SH-SY5Y (cell line): ENCODE measurements at regions not wholly inside any gene's neighbourhood (a gene's known extent, or its start where the extent isn't known, plus 50 kb on each side); places are given as distances from the start of the nearest gene placed in this dataset.

Experiments
- GATA2 ChIP-seq: IDR thresholded peaks from 2 replicates; pipeline ENCODE4 v1.6.1; 2011; ENCODE audit warnings: mild to moderate bottlenecking, low read depth, low read length
- GATA3 ChIP-seq: IDR thresholded peaks from 2 replicates; pipeline ENCODE4 v1.6.1; 2011; ENCODE audit warnings: low read depth, mild to moderate bottlenecking, low read length, moderate library complexity

- TF ChIP-seq GATA3 (no peak), GATA2 (no peak)
These were observed 411.9 kb downstream of the FUT8 start for GRCh38 chr14:65824285-65824977.

DNA sequence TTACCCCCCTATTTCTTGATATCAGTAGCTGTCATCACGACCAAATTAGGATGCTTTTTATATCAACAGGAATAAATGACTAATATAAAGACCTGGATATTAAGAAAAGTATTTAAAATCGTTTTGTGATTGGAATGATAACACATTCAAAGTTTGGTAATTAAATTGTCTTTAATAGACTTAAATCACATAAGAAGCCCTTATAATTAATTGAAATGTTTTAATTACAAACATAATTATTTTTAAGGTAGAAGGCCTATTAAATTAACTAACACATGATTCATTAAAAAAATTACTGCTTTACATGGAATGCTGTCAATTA is 412.4 kb downstream of the FUT8 start:
- TF ChIP-seq GATA3 (no peak), GATA2 (no peak)

GRCh38 chr14:65826946-65827345 is 414.4 kb downstream of the FUT8 start:
- TF ChIP-seq GATA3 (no peak), GATA2 (no peak)

GRCh38 chr14:65827520-65827919 is 415.0 kb downstream of the FUT8 start:
- TF ChIP-seq GATA2 (no peak), GATA3 (no peak)

DNA sequence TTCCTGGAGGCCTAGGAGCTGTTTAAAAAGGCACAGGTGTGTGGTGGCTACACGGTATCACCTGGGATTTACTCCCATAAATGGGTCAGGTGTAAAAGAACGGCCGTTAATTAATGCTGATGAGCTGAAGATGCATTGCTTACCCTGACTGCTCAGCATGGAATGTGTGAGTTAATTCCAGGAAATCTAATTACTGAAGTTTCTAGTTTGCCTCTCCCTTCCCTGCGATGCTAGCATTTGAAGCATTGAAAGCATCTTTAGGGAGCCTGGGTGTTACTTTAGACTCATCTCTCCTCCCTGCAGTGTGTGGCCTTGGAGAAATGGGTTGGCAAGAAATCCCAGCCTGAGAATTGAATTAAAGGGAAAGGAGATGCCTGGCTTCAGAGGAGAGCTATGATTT is 415.9 kb downstream of the FUT8 start:
- TF ChIP-seq GATA2 (no peak), GATA3 (no peak)

GRCh38 chr14:65832431-65833266 is 420.1 kb downstream of the FUT8 start:
- TF ChIP-seq GATA2 (no peak), GATA3 (no peak)

- TF ChIP-seq GATA3 (no peak), GATA2 (no peak)
These were observed 420.8 kb downstream of the FUT8 start for GRCh38 chr14:65833267-65833880.

DNA sequence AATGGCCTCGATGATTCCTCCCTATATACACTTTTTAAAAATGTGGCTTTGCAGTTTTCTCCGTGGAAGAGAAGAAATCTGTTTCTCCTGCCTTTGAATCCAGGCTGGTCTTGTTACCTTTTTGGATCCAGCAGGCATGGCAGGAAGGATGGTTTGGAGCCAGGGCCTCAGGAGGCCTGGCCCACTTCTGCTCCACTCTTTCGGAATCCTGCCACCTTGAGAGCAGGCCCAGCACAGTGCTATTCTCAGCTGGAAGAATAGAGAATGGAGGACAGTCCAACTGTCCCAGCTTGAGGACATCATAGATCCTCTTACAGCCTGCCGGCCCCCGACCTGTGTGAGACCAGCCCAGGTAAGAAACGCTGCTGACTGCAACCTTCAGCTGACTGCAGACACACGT is 421.5 kb downstream of the FUT8 start:
- no peak for TF ChIP-seq GATA2
- no peak for TF ChIP-seq GATA3

- TF ChIP-seq GATA3 (no peak), GATA2 (no peak)
These were observed 422.3 kb downstream of the FUT8 start for GRCh38 chr14:65834812-65835211.

DNA sequence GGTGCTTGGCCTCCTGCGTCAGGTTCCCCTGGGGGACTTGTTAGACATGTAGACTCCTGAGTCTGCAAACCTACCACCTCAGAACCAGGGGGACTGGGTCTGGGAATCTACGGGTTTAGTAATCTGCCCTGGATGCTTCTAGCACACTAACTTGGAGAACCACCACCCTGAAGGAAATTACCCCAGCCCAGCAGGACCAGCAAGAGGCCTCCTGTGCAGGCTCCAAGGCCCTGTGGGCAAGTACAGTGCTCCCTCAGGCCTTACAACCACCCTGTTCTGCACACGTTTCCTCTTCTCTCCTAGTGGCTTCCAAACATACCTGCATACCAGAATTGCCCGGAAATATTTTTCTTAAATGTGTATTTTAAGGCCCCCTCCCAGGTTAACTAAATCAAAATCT is 423.0 kb downstream of the FUT8 start:
- TF ChIP-seq GATA2 = no peak
- TF ChIP-seq GATA3 = no peak

DNA sequence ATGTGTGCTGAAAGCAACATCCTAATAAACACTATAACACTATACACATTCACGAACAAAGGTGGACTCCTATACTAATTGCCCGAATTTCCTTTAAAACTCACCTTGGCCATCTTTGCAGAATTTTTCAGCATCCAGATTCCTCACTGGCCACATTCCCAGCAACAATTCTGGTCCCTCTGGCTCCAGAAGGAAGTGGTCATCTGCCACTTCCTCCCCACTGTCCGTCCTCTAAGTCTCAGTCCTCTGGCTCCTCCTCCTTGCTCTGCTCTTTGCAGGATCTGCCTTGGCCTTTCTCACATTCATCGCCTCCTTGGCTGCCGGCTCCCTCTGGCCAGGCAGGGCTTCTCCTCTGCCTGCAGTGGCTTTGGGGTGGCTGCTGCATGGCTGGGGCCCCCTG is 426.0 kb downstream of the FUT8 start:
- no peak for TF ChIP-seq GATA3
- TF ChIP-seq GATA2 = no peak

- TF ChIP-seq GATA2 = no peak
- no peak for TF ChIP-seq GATA3
These were observed 427.7 kb downstream of the FUT8 start for GRCh38 chr14:65840118-65840751.

DNA sequence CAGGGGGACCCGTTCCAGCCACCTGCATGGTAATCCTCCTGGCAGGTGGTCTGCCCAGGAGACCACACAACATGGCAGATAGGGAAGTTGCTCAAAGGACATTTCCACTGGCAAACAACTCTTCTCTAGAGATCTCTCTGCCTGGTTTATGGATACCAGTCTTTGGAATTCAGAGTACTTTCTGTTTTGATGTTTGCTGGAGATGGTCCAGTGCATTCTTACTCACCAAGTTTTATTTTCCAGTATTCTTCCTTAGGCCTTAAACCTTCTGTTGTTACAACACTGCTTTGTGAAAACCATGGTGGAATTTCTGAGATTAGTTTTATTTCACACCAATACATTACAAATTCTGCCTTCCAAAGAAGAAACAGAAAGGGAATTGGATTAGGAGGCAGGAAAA is 428.3 kb downstream of the FUT8 start:
- TF ChIP-seq GATA3 (no peak), GATA2 (no peak)

DNA sequence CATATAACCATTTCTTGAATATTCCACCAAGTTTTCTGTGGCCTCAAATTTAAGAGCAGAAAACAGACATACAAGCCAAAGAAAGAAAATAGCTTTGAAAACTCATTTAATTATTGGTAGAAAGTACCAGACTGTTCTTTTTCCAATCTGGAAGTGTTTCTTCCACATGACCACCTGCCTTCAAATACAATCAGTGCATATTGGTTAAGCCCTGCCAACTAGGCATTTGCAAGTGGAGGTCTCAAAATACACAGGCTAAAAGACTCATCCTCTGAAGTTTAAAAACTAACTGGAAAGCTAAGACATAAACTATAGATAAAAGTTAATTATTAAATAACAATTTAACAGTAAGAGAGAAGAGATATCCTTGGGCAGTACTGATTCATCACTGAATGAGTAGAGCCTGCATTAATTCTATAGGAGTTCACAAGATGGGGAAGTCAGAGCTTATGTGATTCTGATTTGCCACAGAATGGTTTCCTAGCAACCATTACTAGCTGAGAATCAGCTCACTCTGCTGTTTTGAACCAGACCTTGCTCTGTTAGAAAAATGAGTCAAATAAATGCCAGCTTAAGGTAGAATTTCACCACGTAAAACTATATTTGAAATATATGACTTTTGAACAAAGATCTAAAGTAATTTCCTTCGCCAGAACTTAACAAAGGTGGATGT is 433.8 kb downstream of the FUT8 start:
- TF ChIP-seq GATA3 (no peak), GATA2 (no peak)
